GM18517 (cell line): ENCODE measurements at regions not wholly inside any gene's neighbourhood (a gene's known extent, or its start where the extent isn't known, plus 50 kb on each side); places are given as distances from the start of the nearest gene placed in this dataset.

Experiments
- ATAC-seq: cut with Tn5 transposase; IDR thresholded peaks from one replicate; pipeline ENCODE4 v1.9.1; 2021; ENCODE audit warnings: mild to moderate bottlenecking, moderate library complexity; ENCODE audit not compliant: unreplicated experiment

DNA sequence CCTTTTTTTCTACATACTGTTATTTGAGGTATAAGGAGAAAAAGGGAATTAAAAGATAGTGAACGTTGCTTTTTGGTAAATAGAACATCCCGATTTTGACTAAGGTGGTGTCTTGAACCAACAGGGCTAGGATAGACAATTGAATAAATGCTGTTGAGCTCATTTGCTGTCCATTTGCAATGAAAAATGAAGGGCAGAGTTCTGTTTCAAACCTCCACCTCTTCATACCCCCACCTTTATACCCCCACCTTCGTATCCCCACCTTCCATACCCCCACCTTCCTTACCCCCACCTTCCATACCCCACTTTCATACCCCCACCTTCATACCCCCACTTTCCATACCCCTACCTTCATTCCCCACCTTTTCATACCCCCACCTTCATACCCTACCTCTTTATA is 93.4 kb upstream of the NAA20 start:
- ATAC-seq = no peak

DNA sequence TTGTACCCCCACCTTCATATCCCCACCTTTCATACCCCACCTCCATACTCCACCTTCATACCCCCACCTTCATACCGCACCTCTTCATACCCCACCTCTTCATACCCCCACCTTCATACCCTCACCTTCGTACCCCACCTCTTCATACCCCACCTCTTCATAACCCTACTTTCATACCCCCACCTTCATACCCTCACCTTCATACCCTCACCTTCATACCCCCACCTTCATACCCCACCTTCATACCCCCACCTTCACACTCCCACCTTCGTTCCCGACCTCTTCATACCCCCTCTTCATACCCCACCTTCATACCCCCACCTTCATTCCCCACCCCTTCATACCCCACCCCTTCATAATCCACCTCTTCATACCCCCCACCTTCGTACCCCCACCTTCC is 92.9 kb upstream of the NAA20 start:
- ATAC-seq = no peak

DNA sequence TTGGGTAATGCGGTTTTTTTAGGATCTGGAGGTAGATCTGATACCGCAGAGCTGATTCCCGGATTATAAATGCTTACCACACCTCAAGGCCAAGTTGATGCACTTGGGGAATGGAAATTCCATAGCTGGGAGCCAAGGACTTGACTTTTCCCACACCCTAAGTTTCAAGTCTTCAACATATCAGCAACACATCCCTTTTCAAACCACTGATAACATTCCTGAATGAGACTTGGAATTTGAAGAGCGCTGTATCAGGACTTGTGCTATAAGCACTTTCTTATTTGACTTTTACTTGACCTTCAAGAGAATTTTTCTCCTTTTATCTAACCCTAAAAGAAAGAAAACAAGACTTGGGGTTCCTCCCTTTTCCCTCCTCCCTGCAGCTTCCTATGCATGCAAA is 90.6 kb upstream of the NAA20 start:
- no peak for ATAC-seq

- no peak for ATAC-seq
These were observed 88.7 kb upstream of the NAA20 start for GRCh38 chr20:19928328-19929011.

DNA sequence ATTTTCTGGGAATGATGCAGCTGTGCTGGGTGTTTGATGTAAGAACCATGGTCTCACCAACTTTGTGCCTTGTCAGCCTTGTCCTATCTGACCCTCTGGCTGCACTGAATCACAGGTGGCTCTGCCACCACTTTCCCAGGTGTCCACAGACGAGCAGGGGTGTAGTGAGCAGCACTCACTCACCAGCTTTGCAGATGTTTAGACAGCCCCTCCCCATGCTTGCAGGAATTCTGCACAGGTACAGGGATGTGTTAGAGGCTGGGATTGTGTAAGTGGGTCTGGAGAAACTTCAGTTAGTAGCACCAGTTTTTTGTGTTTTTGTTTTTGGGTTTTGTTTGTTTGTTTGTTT is 88.2 kb upstream of the NAA20 start:
- ATAC-seq = no peak

- ATAC-seq = no peak
These were observed 87.5 kb upstream of the NAA20 start for GRCh38 chr20:19929481-19930145.

DNA sequence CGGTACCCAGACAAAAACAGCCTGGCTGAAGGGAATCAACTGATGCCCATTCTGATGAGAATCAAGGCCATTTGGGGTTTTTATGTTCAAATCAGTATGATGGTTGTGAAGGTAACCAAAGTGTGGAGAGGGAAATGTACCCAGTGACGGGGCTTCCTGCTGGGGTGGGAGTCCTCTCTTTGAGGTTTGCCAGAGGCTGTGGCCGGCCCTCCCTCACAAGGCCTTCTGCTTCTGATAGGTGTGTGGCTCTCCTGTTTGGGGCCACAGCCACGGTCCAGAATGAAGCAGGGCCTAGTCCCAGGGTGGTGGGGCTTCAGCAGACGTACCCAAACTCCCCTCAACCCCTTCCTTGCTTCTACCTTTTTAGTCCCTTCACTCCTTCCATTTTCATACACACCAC is 86.7 kb upstream of the NAA20 start:
- ATAC-seq = no peak

DNA sequence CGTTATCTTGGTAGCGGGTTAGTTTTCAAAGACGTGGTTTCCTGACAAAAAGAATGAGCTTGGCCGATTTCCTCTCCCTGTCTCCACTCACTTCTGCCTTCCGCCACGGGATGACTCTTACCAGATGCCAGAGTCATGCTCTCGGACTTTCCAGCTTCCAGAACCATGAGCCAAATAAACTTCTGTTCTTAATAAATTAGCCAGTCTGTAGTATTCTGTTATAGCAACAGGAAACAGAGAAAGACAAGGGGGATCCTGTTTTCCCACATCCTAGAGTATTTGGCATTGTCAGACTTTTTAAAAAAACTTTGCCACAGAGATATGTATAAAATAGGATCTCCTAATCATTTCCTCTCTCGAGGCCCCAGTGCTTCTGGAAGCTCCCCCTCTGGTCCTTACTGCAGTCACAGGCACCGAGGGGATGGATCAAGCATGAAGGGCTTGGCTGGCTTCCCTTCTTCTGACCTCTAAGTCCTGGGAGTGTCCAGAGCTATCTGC is 84.9 kb upstream of the NAA20 start:
- no peak for ATAC-seq

DNA sequence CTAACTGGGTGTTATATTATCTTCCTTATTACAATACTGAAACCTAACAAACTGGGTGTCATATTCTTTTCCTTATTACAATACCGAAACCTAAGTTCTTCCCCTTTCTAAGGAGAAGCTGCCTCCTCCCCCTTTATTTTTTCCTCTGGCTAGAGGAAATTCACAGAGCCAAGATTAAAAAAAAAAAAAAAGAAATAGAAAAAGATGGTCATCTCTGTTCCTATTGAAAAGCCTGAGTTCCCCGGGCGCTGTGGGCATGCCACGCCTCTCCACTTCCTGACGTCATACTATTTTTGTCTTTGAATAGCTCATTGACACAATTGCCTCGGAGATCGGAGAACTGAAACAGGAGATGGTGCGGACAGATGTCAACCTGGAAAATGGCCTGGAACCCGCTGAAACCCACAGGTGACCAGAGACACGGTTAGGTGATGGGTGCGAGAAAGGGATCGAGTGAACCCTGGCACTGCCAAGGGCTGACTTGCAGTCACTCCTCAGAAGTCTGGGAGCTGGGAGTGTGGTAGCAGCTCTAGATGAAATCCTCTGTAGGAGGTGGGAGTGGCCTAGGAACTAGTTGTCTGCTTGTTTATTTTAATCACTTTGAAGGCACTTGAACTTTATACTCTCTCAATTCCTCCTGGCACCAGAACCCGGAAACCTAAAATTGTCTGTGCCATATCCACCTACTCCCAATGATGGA is 82.2 kb upstream of the NAA20 start:
- no peak for ATAC-seq

- no peak for ATAC-seq
These were observed 81.3 kb upstream of the NAA20 start for GRCh38 chr20:19935842-19936241.

GRCh38 chr20:19936466-19937200 is 80.5 kb upstream of the NAA20 start:
- ATAC-seq = no peak

DNA sequence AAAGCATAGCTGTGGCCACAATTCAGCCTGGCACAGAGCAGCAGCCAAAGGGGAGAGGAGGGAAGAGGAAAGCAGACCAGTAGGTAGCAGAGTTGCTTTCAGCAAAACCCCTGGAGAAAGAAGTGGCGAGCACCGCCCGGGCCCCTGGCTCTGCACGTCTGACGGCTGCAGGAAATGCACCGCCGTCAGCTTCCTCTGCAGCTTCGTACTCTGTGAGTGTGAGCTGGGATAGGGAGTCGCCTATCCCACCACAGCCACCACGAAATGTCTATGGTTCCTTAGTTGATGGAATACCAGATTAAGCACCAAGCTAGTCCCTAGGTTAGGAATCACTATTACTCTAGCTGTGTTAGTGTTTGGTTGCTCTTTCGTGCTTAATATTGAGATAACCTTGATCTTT is 79.9 kb upstream of the NAA20 start:
- no peak for ATAC-seq

DNA sequence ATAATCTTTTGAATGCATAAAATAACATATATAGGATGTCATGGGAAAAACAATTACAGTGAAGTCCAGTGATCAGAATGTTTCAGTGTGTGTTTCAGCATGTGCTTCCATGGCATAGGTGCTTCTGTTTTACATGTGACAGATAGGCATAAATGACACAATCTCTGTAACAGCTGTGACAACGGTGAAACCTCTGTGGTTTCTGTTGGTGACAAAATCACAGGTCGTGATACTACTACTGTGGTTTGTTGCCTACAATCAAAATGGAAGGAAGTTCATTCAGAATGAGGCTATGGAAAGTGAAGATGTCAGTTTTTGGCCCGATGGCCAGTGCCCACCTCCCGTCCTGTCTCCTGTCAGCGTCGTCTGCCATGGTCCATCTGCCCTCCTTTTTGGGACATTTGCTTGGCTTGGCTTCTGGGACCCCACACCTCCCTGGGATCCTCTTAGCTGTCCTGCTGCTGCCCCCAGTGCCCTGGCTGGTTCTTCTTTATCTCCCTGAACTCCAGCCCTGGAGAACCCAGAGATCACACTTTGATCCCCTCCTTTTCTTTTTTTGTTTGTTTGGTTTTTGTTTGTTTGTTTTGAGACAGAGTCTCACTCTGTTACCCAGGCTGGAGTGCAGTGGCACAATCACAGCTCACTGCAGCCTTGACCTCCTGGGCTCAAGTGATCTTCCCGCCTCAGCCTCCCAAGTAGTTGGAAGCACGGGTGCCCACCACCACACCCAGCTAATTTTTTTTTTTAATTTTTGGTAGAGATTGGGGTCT is 79.3 kb upstream of the NAA20 start:
- no peak for ATAC-seq

- ATAC-seq = no peak
These were observed 78.6 kb upstream of the NAA20 start for GRCh38 chr20:19938421-19939090.

DNA sequence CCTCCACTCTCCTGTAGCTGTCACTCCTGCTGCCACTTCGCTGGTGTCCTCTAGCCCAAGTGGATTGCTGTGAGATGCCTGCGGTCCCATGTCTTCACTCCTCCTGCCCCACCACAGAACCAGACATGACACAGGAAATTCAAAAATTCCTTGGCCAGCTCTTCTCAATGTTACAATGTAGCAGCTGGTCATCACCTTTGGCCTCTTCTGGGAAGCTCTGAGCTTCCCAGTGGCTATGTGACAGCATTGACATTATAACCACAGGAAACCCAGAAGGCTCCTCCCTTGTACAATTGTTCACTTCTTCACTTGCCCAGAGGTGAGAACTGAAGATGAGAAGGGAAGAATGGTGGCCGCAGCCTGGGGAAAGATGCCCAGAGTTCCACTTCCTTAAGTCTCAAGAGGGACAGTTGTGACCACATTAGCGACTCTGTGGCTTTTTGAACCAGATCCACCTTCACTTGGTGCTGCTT is 76.1 kb upstream of the NAA20 start:
- ATAC-seq = no peak

- no peak for ATAC-seq
These were observed 74.6 kb upstream of the NAA20 start for GRCh38 chr20:19942611-19943010.

DNA sequence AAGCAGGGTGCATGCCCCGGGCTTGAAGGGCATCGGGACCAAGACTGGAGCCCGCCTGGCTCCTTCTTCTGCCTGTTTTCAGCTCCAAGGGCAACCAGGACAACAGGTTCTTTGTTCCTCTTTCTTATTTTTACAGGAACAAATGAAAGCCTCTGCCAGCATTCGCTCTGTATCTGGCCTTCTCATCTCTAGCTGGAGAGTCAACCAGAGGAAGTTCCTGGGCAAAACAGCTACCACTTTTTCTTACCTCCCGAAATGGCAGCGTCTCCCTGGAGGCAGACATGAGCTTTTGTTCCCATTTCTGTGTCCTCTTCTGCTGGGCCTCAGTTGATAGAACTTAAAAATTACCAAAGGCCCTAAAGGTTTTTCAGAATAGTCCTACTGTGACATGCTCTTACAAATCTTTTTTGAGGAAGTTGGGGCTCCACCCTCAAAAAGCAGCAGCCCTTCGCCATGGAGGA is 74.1 kb upstream of the NAA20 start:
- ATAC-seq = no peak

GRCh38 chr20:19944772-19945459 is 72.2 kb upstream of the NAA20 start:
- ATAC-seq = no peak
